GM10248 (cell line): ENCODE measurements at regions not wholly inside any gene's neighbourhood (a gene's known extent, or its start where the extent isn't known, plus 50 kb on each side); places are given as distances from the start of the nearest gene placed in this dataset.

Experiments used
- CTCF ChIA-PET: fragments of 300-600 bp; sonication (Branson Sonifier 250); formaldehyde crosslinking; extraction: SDS; loops from one replicate; lab custom pipeline; 2021; ENCODE audit warnings: antibody characterized with exemption; lab: Yijun Ruan, JAX
- POLR2A ChIA-PET: fragments of 350-650 bp; sonication (Branson Sonifier 250); formaldehyde crosslinking; extraction: SDS; loops from one replicate; lab custom pipeline; 2020; ENCODE audit warnings: antibody characterized with exemption; lab: Yijun Ruan, JAX
- DNase-seq: peaks from one replicate; pipeline ENCODE4 v3.0.0; 2012; ENCODE audit errors: extremely low spot score
- CTCF ChIP-seq: IDR thresholded peaks from 2 replicates; pipeline ENCODE4 v1.5.1; 2012; ENCODE audit warnings: mild to moderate bottlenecking, low read depth; ENCODE audit errors: extremely low read depth, missing control alignments, control extremely low read depth

- POLR2A ChIA-PET, result no interaction called here
- CTCF ChIA-PET, result no interaction called here
- no peak for DNase-seq
- TF ChIP-seq CTCF, result no peak
Observed at GRCh38 chr1:213526306-213526705, 461.5 kb upstream of the PROX1 start.

GRCh38 chr1:213530611-213531320 is 457.0 kb upstream of the PROX1 start:
- TF ChIP-seq CTCF, result no peak
- POLR2A ChIA-PET, result no interaction called here
- CTCF ChIA-PET, result no interaction called here

GRCh38 chr1:213531369-213532310 is 456.1 kb upstream of the PROX1 start:
- CTCF ChIA-PET, result no interaction called here
- no peak for TF ChIP-seq CTCF
- POLR2A ChIA-PET, result no interaction called here
- DNase-seq, result no peak

More at GRCh38 chr1:213530611-213531320, 457.0 kb upstream of the PROX1 start:
- no peak for DNase-seq

GRCh38 chr1:213533125-213533524 is 454.6 kb upstream of the PROX1 start:
- POLR2A ChIA-PET, result no interaction called here
- CTCF ChIA-PET, result no interaction called here
- TF ChIP-seq CTCF, result no peak
- DNase-seq, result no peak

- DNase-seq, result no peak
- POLR2A ChIA-PET, result no interaction called here
- CTCF ChIA-PET, result no interaction called here
- no peak for TF ChIP-seq CTCF
Observed at GRCh38 chr1:213535679-213536078, 452.1 kb upstream of the PROX1 start.

DNA sequence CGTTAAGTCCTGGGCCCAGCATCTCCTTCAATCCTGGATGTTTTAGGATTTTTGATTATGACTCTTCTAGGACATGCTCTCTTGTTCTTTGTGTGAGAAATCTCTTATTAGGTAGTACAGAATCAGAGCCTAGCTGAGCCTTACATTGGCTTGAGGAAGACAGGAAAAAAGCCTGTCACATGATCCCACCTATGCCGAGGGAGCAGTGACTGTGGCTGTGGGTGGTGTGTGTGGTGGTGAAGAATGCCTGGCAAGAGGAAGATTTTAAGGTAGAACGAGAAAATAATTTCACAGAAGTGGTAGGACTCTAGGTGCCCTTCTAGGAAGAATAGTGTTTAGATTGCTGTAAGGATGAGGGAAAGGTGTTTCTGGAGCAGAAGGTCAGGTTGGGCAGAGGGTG is 449.5 kb upstream of the PROX1 start:
- ChIA-PET CTCF (interaction anchor here (1.4 kb wide), 1 partner anchor 11 kb away, joined by 3 read pairs; no protein-coding TSS in a partner anchor), POLR2A (no interaction called here)
- DNase-seq, result no peak
- no peak for TF ChIP-seq CTCF
